Right atrium auricular region (tissue), 2 donors: ENCODE measurements at regions not wholly inside any gene's neighbourhood (a gene's known extent, or its start where the extent isn't known, plus 50 kb on each side); places are given as distances from the start of the nearest gene placed in this dataset.
"Not testable (repeated sequence)": the region's sequence is repeated elsewhere in the genome, so short reads cannot be mapped to it uniquely, and the experiment has no call there.

ENCODE experiments used
- DNase-seq: peaks from one replicate; pipeline ENCODE4 v3.0.0-alpha.2; 2019; ENCODE audit warnings: low spot score
- H3K27ac ChIP-seq, 2 donors: fragments of 200-600 bp; sonication (generic); 1 replicate in 1 of 2; 2 replicates in 1 of 2; pipeline ENCODE4 v1.5.1; 2016 to 2019
- H3K27me3 ChIP-seq, 2 donors: fragments of 200-600 bp; sonication (generic); one replicate each; pipeline versions ENCODE4 v1.5.1 to v1.6.0; 2017 to 2019
- H3K36me3 ChIP-seq: fragments of 200-600 bp; sonication (generic); one replicate; pipeline ENCODE4 v1.5.1; 2016
- H3K4me1 ChIP-seq, 2 donors: fragments of 200-600 bp; sonication (generic); one replicate each; pipeline versions ENCODE4 v1.5.1 to v1.6.0; 2017 to 2019
- H3K4me3 ChIP-seq, 2 donors: fragments of 200-600 bp; sonication (generic); 1 replicate in 1 of 2; 2 replicates in 1 of 2; pipeline ENCODE4 v1.5.1; 2017 to 2019; ENCODE audit warnings: mild to moderate bottlenecking in 1 of 2, moderate library complexity in 1 of 2
- H3K9me3 ChIP-seq, 2 donors: fragments of 200-600 bp; sonication (generic); one replicate each; pipeline ENCODE4 v1.5.1; 2019
- TF ChIP-seq, protein P1 (sequence below), 2 donors: fragments of 200-600 bp; sonication (generic); IDR thresholded peaks; one replicate each; pipeline ENCODE4 v1.5.1; 2019; ENCODE audit warnings: antibody characterized with exemption in 2 of 2

DNA sequence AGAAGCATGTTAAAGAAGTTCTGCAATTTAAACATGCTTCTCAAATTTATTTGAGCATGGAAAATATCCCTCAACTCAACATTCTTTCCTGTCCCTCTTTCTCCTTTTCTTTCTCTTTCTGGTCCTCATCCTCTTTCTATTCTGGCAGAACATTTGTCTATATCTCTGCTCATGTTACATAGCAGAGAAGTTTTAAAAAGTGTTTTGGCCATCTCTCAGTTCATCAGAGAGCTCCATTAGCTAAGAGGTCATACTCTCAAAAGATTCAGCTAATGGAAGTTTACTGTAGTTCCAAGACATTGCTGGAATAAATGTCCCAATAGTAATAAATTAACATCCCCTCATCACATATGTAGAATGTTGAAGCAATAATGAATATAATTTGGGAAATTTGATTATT is 53.5 kb downstream of the XCL2 start:
- TF ChIP-seq, protein P1, sequence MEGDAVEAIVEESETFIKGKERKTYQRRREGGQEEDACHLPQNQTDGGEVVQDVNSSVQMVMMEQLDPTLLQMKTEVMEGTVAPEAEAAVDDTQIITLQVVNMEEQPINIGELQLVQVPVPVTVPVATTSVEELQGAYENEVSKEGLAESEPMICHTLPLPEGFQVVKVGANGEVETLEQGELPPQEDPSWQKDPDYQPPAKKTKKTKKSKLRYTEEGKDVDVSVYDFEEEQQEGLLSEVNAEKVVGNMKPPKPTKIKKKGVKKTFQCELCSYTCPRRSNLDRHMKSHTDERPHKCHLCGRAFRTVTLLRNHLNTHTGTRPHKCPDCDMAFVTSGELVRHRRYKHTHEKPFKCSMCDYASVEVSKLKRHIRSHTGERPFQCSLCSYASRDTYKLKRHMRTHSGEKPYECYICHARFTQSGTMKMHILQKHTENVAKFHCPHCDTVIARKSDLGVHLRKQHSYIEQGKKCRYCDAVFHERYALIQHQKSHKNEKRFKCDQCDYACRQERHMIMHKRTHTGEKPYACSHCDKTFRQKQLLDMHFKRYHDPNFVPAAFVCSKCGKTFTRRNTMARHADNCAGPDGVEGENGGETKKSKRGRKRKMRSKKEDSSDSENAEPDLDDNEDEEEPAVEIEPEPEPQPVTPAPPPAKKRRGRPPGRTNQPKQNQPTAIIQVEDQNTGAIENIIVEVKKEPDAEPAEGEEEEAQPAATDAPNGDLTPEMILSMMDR (IDR thresholded peaks at IDR 0.05): no peak
- H3K4me3 ChIP-seq: no peak overlapping the region
- H3K27me3 ChIP-seq: no peaks in the 10 kb centered on the region
- no peak overlapping the region for H3K27ac ChIP-seq
- H3K4me1 ChIP-seq: peaks cover 0 to 3% of the 10 kb centered on the region in 2 donors
- no peak for DNase-seq
- no peaks in the 10 kb centered on the region for H3K9me3 ChIP-seq
- H3K36me3 ChIP-seq: no peaks in the 10 kb centered on the region

DNA sequence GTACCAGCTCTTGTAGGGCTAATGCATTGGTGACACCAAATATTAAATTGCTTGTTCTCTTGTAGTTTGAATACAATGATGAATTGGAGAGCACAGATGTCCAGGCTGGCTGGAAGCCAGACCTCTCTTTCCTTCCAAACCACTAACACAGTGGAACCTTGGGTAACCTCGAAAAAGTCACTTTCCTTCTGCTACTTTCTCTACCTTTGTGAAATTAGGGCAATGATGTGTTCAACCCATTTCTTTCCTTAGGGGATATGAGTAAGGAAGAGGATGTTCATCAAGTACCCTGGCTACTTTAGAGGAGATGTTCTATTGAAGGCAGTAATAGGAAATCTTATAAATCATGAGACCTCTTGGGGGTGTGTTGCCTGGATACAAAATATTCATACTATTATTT is 55.7 kb downstream of the XCL2 start:
- H3K4me1 ChIP-seq: peaks cover 0 to 4% of the 10 kb centered on the region in 2 donors

DNA sequence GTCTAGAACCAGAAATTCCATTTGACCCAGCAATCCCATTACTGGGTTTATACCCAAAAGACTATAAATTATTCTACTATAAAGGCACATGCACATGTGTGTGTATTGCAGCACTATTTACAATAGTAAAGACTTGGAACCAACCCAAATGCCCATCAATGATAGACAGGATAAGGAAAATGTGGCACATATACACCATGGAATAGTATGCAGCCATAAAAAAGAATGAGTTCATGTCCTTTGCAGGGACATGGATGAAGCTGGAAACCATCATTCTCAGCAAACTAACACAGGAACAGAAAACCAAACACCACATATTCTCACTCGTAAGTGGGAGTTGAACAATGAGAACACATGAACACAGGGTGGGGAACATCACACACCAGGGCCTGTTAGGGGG is 57.0 kb downstream of the XCL2 start:
- not testable (repeated sequence) for DNase-seq, H3K27ac ChIP-seq, H3K27me3 ChIP-seq, H3K4me1 ChIP-seq, H3K4me3 ChIP-seq, H3K36me3 ChIP-seq, H3K9me3 ChIP-seq

More for the DNA sequence above, 55.7 kb downstream of the XCL2 start:
- Histone ChIP-seq H3K9me3 (no peaks in the 10 kb centered on the region), H3K27ac (peak overlapping the region in 1 of 2 donors; percentile 12), H3K27me3 (no peaks in the 10 kb centered on the region), H3K4me3 (no peak overlapping the region), H3K36me3 (no peaks in the 10 kb centered on the region)
- peak; percentile 71 for DNase-seq
- TF ChIP-seq, protein P1 (IDR thresholded peaks at IDR 0.05): no peak

DNA sequence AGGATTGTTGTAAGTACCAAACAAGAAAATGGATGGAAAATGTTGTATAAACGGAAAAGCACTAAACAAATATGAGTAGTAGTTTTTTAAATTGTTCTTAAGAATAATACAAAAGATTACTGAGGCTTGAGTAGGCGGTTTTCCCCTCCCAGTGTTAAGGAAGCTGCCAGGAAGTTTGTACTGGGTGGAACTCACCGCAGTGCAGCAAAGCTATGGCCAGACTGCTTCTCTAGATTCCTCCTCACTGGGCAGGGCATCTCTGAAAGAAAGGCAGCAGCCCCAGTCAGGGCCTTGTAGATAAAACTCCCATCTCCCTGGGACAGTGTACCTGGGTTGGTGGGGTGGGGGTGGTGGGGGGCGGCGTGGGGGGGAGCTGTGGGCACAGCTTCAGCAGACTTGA is 58.7 kb downstream of the XCL2 start:
- Histone ChIP-seq H3K36me3 (no peaks in the 10 kb centered on the region), H3K4me1 (peaks cover 0 to 4% of the 10 kb centered on the region in 2 donors), H3K9me3 (no peaks in the 10 kb centered on the region), H3K4me3 (no peak overlapping the region), H3K27me3 (no peaks in the 10 kb centered on the region), H3K27ac (peak overlapping the region in 1 of 2 donors; percentile 48)
- no peak for DNase-seq
- TF ChIP-seq, protein P1 (IDR thresholded peaks at IDR 0.05): no peak

DNA sequence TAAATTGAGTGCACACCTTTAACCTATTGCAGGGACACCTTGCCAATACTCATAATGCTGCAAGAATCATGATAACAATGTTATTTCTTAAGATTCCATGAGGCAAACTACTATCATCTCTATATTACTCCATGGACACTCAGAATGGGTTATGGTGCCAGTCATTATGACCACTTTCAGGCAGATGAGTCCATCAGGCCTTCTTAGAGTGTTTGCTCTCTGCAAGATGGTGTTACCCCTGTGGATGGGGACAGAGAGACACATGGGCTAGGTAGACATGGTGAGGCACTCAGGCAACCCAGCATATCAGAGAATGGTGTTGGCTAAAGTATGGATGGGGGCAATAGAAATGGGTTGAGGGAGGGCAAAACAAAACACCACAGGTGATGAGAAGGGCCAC is 59.7 kb downstream of the XCL2 start:
- H3K36me3 ChIP-seq: no peaks in the 10 kb centered on the region
- no peaks in the 10 kb centered on the region for H3K9me3 ChIP-seq
- no peak for DNase-seq
- peaks cover 0 to 4% of the 10 kb centered on the region in 2 donors for H3K4me1 ChIP-seq
- no peak overlapping the region for H3K4me3 ChIP-seq
- H3K27me3 ChIP-seq: no peaks in the 10 kb centered on the region
- TF ChIP-seq, protein P1 (IDR thresholded peaks at IDR 0.05): no peak
- H3K27ac ChIP-seq: peak overlapping the region in 1 of 2 donors; percentile 64

DNA sequence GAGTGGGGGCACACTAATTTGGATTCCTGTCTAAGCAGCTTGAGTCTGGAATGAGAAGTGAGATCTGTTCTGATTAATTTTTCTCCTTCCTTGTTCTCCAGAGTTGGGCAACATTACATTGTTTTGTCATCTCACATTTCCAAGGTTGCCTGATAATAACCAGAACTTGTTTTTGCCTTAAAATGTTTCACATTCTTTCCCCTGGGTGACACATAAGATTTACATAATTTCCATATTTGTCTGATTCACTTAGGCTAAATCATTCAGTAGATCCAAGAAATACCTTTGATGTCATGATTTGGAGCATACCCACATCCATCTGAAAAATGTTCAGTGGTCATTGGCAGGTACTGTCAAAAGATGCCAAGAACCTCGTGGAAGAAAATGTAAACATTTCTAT is 60.3 kb downstream of the XCL2 start:
- H3K4me1 ChIP-seq: peaks cover 0 to 4% of the 10 kb centered on the region in 2 donors
- no peak for DNase-seq
- peak overlapping the region in 1 of 2 donors; percentile 64 for H3K27ac ChIP-seq
- H3K4me3 ChIP-seq: no peak overlapping the region
- H3K36me3 ChIP-seq: no peaks in the 10 kb centered on the region
- no peaks in the 10 kb centered on the region for H3K9me3 ChIP-seq
- H3K27me3 ChIP-seq: no peaks in the 10 kb centered on the region
- TF ChIP-seq, protein P1 (IDR thresholded peaks at IDR 0.05): no peak
